ENCODE measurements at regions not wholly inside any gene's neighbourhood (a gene's known extent, or its start where the extent isn't known, plus 50 kb on each side); places are given as distances from the start of the nearest gene placed in this dataset.

- DNase-seq (ENCODE audit: low read depth in 2 of 2): no peak
Observed at GRCh38 chr17:62882284-62882683, 74.2 kb upstream of the MARCHF10 start.

DNA sequence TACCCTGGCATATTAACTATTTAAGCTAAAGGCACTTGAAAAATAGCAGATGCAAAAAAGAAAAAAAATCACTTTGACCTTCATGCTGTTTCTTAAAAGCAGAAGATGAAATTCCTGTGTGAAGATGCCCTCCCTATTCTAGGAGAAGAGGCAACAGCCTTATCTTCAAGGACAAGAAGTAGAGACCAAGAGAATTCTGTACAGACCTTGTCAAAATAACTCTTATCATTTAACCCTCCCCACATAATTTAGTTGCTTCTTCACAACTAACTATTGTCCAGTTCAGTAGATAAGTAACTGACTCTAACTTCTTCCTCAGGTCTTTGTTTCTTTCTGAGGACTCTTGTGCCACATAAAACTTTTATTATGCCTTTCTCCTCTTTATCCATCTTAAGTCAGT, 72.0 kb upstream of the MARCHF10 start:
- no peak for DNase-seq (ENCODE audit: low read depth in 2 of 2)

- DNase-seq (ENCODE audit: low read depth in 2 of 2): no peak
Observed at GRCh38 chr17:62876673-62877405, 68.7 kb upstream of the MARCHF10 start.

DNA sequence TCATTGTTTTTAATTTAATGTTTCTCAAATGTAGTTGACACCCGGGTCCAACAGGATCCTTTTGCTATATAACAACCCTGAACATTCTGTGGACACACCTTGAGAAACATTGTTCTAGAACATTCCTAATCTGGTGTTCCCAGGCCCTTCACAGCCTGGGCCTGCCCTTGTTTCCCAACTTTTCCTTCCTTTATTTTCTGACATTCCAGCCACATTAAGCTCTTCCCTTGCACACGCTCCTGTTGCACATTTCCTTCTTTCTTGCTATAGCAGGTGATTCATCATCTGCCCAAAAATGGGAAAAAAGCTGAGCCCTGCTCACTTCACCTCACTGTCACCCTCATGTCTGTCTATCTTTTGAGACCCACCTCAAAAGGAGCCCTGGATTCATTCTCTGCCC, 67.9 kb upstream of the MARCHF10 start:
- no peak for DNase-seq (ENCODE audit: low read depth in 2 of 2)

DNA sequence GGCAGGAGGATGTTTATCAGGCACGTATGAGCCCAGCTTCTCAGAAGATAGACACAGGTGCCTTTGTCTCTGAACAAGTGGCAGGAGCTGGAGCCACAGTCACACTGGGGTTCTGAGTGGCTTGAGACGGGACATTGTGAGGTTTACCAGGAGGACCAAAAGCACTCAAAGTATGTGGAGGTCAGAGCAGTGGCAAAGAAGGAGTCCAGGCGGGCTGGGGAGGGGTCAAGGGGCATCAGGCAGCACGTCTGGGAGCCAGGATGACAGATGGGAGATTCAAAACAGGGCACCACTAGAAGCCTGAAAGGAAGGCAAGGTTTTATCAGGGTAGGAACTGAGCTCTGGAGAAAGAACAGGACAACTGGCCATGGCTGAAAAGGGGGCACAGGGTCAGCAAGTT, 67.2 kb upstream of the MARCHF10 start:
- no peak for DNase-seq (ENCODE audit: low read depth in 2 of 2)

DNA sequence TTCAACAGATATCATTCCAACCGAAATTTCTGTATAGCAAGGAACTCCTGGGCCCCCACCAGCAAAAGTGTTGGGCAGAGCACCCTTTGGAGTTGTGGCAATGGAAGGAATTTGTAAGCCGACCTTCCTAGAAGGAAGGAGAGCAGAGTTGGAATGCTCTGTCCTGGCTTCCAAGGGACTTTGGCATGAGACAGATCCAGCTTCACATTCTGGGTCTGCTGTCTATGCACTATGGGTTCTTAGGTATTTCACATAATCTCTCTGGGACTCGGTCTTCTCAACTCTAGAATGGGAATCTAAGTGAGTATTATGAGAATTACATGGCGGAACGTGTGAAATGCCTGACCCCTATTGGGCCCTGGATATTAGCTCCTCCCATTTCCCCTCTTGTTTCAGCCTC, 63.2 kb upstream of the MARCHF10 start:
- DNase-seq (ENCODE audit: low read depth in 2 of 2): no peak

- no peak for DNase-seq (ENCODE audit: low read depth in 2 of 2)
Observed at GRCh38 chr17:62870552-62870971, 62.4 kb upstream of the MARCHF10 start.

DNA sequence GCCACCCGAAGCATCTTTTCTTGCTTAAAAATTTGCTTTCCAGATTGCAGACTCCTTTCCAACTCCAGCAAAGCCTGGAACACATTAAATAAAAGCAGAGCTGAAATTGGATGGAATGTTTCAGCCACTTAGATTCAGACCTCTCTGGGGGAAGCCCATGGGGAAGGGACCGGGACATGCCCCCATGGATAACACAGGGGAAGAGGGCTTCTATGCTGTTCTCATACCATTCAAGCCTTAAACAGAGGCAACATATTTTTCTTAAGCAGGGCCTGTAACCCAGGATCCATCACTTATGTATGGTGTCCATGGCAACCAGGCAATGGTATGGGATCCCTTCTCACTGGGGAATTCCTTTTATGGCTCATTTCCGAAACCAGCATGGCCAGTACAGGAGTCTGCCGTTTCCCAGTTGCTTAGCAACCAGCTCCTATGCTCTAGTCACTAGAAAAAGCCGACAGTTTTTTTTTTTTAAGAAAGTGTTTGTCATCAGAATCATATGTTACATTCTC, 62.0 kb upstream of the MARCHF10 start:
- no peak for DNase-seq (ENCODE audit: low read depth in 2 of 2)

DNA sequence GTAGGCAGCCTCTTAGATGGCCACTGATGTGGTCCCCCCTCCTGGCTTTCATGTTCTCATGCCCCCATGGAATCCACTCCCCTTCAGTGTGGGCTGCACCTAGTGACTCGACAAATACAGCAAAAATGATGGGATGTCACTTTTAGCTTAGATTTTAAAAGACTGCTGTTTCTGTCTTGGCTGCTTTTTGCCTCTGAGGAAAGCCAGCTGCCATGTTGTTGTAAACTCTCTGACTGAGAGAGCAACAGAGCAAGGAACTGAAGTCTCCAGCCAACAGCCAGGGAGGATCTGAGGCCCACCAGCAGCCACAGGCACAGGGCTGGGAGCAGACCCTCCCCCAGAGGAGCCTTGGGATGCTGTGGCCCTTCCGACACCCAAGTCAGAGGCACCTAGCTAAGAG, 60.6 kb upstream of the MARCHF10 start:
- DNase-seq (ENCODE audit: low read depth in 2 of 2): no peak

DNA sequence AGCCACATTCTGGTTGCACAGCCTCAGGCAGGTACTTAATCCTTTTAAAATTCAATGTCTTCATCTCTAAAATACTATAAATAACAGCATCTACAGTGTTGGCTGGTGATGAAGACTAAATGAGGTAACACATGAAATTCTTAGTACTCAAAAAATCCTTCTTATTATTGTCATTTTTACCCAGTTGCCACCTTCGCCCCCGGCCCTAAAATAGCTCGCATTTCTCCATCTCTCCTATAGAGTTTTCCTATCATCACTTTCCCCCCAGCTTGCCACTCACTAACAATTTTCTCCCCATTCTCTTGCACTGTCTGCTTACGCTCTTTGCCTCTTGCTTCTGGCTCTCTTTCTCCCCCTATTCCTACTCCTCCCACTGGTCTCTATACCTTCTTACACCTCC, 59.9 kb upstream of the MARCHF10 start:
- DNase-seq (ENCODE audit: low read depth in 2 of 2): no peak

DNA sequence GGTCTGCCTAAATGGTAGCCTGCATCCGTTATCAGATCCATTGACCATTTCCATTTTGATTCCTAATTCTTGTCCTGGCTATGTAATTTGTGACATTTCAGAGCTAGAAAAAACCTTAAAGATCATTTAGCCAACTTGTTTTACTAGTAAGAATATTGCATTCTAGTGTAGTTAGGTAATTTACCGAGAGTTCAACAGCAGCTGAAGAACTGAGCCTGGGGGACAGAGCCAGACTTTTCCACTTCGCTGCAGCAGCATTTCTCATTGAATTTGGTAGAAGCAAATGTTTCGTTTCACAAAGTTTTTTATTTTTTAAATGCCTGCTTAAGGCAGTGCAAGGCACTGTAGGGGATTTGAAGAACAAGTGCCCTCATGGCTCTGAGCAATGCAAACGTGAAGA, 59.2 kb upstream of the MARCHF10 start:
- no peak for DNase-seq (ENCODE audit: low read depth in 2 of 2)

GRCh38 chr17:62866471-62866870, 58.4 kb upstream of the MARCHF10 start:
- no peak for DNase-seq (ENCODE audit: low read depth in 2 of 2)

GRCh38 chr17:62865586-62865985, 57.5 kb upstream of the MARCHF10 start:
- DNase-seq (ENCODE audit: low read depth in 2 of 2): no peak

GRCh38 chr17:62862251-62862650, 54.1 kb upstream of the MARCHF10 start:
- no peak for DNase-seq (ENCODE audit: low read depth in 2 of 2)

GRCh38 chr17:62860962-62861873, 53.1 kb upstream of the MARCHF10 start:
- DNase-seq (ENCODE audit: low read depth in 2 of 2): no peak

DNA sequence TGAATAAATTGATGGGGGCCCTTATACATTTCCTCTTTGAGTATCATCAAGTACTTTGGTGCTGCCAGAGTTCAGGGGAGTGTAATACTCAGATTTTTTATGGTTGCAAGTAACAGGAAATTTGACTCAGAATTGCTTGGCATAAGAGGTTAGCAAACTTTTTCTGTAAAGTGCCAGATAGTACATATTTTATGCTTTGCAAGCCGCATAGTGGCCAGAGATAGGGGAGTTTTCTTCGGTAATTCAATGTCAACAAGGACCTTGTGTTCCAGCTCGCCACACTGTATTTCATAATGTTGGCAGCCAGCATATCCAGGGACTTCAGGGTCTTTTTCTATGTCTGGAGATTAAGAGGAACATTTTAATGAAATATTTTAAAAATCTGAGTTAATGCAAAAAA, 51.0 kb upstream of the MARCHF10 start:
- no peak for DNase-seq (ENCODE audit: low read depth in 2 of 2)

Measured in activated CD4-positive, alpha-beta T cell treated with anti-CD3 and anti-CD28 coated beads for 24 hours (primary cell).